Right atrium auricular region (tissue), 2 donors: ENCODE measurements at regions not wholly inside any gene's neighbourhood (a gene's known extent, or its start where the extent isn't known, plus 50 kb on each side); places are given as distances from the start of the nearest gene placed in this dataset.

Experiments used
- DNase-seq: peaks from one replicate; pipeline ENCODE4 v3.0.0-alpha.2; 2019; ENCODE audit warnings: low spot score
- H3K27ac ChIP-seq, 2 donors: fragments of 200-600 bp; sonication (generic); 1 replicate in 1 of 2; 2 replicates in 1 of 2; pipeline ENCODE4 v1.5.1; 2016 to 2019
- H3K27me3 ChIP-seq, 2 donors: fragments of 200-600 bp; sonication (generic); one replicate each; pipeline versions ENCODE4 v1.5.1 to v1.6.0; 2017 to 2019
- H3K36me3 ChIP-seq: fragments of 200-600 bp; sonication (generic); one replicate; pipeline ENCODE4 v1.5.1; 2016
- H3K4me1 ChIP-seq, 2 donors: fragments of 200-600 bp; sonication (generic); one replicate each; pipeline versions ENCODE4 v1.5.1 to v1.6.0; 2017 to 2019
- H3K4me3 ChIP-seq, 2 donors: fragments of 200-600 bp; sonication (generic); 1 replicate in 1 of 2; 2 replicates in 1 of 2; pipeline ENCODE4 v1.5.1; 2017 to 2019; ENCODE audit warnings: mild to moderate bottlenecking in 1 of 2, moderate library complexity in 1 of 2
- H3K9me3 ChIP-seq, 2 donors: fragments of 200-600 bp; sonication (generic); one replicate each; pipeline ENCODE4 v1.5.1; 2019
- TF ChIP-seq, protein P1 (sequence below), 2 donors: fragments of 200-600 bp; sonication (generic); IDR thresholded peaks; one replicate each; pipeline ENCODE4 v1.5.1; 2019; ENCODE audit warnings: antibody characterized with exemption in 2 of 2

DNA sequence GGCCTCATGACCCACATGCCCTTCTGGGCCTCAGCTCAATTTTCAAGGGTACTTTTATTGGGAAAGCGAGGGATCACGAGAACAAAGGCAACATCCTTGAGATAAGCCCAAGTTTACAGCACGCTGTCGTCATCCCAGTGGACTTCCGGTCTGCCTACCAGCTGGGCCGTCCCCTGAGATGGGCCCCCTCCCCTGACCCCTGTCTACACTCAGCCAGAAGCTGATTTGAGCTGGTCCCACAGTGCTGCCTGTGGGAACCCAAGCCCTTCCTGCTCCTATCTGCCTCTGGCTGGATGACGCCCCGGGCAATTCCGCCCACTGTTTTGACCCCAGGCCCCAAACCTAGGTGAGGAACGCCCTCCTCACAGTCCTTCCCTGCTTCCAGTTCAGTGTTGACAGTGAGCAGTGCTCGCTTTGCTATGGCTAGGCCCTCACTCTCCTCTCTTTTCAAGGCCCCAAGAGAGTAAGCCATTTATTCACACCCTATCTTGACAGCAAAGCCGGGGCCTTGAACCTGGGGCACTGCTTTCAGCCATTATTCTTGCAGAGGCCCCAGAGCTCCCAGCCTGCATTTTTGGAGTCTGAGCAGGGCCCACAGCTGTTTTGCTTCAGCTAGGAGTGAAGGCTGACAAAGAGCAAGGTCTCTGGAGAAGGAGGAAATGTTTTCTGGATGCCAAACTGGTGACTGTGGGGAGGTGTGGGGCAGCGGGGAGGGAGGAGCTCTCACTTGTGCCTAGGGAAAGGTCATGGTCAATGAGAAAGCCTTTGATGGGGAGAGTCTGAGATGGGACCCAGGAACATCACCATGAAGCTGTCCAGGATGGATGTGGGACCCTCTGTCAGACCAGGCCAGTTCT, 164.6 kb upstream of the BCOR start:
- DNase-seq = no peak
- Histone ChIP-seq H3K27me3 (no peaks in the 10 kb centered on the region), H3K9me3 (no peaks in the 10 kb centered on the region), H3K4me1 (peaks cover 0 to 24% of the 10 kb centered on the region in 2 donors), H3K4me3 (no peak overlapping the region), H3K36me3 (no peaks in the 10 kb centered on the region), H3K27ac (peak overlapping the region; percentile 27 to 61)
- TF ChIP-seq, protein P1, sequence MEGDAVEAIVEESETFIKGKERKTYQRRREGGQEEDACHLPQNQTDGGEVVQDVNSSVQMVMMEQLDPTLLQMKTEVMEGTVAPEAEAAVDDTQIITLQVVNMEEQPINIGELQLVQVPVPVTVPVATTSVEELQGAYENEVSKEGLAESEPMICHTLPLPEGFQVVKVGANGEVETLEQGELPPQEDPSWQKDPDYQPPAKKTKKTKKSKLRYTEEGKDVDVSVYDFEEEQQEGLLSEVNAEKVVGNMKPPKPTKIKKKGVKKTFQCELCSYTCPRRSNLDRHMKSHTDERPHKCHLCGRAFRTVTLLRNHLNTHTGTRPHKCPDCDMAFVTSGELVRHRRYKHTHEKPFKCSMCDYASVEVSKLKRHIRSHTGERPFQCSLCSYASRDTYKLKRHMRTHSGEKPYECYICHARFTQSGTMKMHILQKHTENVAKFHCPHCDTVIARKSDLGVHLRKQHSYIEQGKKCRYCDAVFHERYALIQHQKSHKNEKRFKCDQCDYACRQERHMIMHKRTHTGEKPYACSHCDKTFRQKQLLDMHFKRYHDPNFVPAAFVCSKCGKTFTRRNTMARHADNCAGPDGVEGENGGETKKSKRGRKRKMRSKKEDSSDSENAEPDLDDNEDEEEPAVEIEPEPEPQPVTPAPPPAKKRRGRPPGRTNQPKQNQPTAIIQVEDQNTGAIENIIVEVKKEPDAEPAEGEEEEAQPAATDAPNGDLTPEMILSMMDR (IDR thresholded peaks at IDR 0.05) = no peak

DNA sequence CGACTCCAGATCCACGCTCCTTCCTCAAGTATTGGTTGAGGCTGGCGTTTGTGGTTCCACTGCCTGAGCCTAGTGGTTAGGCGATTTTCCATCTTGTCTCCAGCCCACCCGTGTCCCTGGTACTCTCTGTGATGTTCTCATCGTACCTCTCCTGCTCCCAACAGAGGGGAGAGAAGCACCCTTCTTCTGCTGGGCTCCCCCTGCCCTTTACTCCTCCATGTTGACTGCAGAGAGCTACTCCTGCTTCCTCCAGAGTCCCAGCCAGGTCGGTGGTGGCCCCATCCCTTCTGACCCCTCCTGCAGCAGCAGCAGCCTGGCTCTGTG, 164.0 kb upstream of the BCOR start:
- Histone ChIP-seq H3K9me3 (no peaks in the 10 kb centered on the region), H3K27ac (peak overlapping the region in 1 of 2 donors; percentile 27), H3K27me3 (no peaks in the 10 kb centered on the region), H3K4me1 (peaks cover 0 to 21% of the 10 kb centered on the region in 2 donors), H3K4me3 (no peak overlapping the region), H3K36me3 (no peaks in the 10 kb centered on the region)
- no peak for DNase-seq
- TF ChIP-seq, protein P1 (IDR thresholded peaks at IDR 0.05) = no peak

DNA sequence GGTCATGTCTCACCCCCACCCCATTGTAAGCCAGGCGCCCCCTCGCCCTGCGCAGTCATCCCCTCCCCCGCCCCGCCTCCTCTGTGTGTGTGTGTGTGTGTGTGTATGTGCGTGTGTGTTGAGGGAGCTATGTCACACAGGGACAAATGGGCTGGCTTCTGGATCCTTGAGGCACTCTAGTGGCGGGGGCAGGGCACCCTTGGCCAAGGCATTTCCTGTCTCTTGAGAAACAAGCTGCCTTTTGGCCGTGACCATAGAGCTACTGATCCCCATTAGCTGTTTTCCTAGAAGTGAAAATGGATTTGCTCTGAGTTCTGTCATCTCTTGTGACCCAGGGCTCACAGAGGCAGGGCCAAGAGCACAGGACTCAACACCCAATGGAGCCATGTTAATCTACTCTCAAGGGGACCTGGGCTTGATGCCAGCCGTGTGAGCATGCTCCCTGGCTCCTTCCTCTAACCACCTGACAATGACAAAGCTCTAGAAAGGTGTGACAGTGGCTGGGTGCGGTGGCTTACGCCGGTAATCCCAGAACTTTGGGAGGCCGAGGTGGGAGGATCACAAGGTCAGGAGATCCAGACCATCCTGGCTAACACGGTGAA, 162.5 kb upstream of the BCOR start:
- no peaks in the 10 kb centered on the region for H3K27me3 ChIP-seq
- no peak overlapping the region for H3K4me3 ChIP-seq
- DNase-seq = no peak
- H3K4me1 ChIP-seq = peaks cover 0 to 15% of the 10 kb centered on the region in 2 donors
- H3K9me3 ChIP-seq = no peaks in the 10 kb centered on the region
- TF ChIP-seq, protein P1 (IDR thresholded peaks at IDR 0.05) = no peak
- H3K27ac ChIP-seq = no peak overlapping the region
- no peaks in the 10 kb centered on the region for H3K36me3 ChIP-seq

DNA sequence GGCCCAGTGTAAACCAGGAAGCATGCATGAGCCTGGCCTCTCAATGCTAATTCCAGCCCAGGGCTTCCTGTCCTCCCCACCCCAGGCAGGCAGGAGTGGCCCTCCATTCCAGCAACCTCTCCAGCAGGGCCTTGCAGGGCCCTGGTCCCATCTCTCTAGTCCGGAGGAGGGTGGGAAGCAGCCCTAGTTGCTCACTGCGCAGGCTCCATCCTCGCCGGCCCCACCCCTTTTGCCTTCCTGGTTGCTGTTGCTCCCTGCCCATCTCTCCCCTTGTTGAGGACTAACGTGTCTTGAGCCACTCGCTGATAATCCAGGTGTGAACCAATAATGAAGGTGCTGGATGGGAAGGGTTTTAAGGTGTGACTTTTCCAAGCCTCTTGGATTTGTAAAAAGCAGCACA, 161.2 kb upstream of the BCOR start:
- Histone ChIP-seq H3K27me3 (no peaks in the 10 kb centered on the region), H3K36me3 (no peaks in the 10 kb centered on the region), H3K9me3 (no peaks in the 10 kb centered on the region), H3K4me1 (peaks cover 0 to 15% of the 10 kb centered on the region in 2 donors), H3K4me3 (no peak overlapping the region), H3K27ac (no peak overlapping the region)
- DNase-seq = no peak
- TF ChIP-seq, protein P1 (IDR thresholded peaks at IDR 0.05) = no peak

DNA sequence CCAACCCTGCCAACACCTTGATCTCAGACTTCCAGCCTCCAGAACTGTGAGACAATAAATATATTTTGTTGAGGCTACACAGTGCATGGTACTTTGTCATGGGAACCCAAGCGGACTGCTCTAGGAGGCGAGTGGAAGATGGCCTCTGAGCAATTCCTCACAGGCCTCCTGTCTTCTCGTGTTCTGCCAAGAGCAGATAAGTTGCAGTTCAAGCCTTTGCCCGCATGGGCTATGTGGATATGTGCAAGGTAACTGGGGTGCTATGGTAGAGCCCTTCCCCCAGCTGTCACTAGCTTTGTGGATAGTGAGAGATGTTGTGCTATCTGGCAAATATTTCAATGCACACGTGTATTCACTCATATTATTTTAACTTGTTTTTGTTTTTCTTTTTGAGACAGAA, 156.0 kb upstream of the BCOR start:
- H3K9me3 ChIP-seq = no peaks in the 10 kb centered on the region
- no peak overlapping the region for H3K4me3 ChIP-seq
- no peak for DNase-seq
- H3K36me3 ChIP-seq = no peaks in the 10 kb centered on the region
- no peak overlapping the region for H3K27ac ChIP-seq
- TF ChIP-seq, protein P1 (IDR thresholded peaks at IDR 0.05) = no peak
- no peaks in the 10 kb centered on the region for H3K27me3 ChIP-seq
- no peaks in the 10 kb centered on the region for H3K4me1 ChIP-seq
